SK-N-SH treated with all-trans-retinoic acid at 6 μM for 48 hours (cell line): ENCODE measurements at regions not wholly inside any gene's neighbourhood (a gene's known extent, or its start where the extent isn't known, plus 50 kb on each side); places are given as distances from the start of the nearest gene placed in this dataset.

Experiments
- ATAC-seq: fragments of 200-7000 bp; cut with Tn5 transposase; 3 replicates; pipeline ENCODE4 v1.9.1; 2020; ENCODE audit warnings: mild to moderate bottlenecking, moderate library complexity
- ARNTL ChIP-seq: fragments of 450-650 bp; formaldehyde crosslinking; IDR thresholded peaks from 2 replicates; pipeline ENCODE4 v1.5.0; 2020; ENCODE audit warnings: low read depth, mild to moderate bottlenecking, moderate library complexity, borderline replicate concordance
- BACH2 ChIP-seq: fragments of 250-450 bp; sonication (Bioruptor Pico); IDR thresholded peaks from 2 replicates; pipeline ENCODE4 v1.9.0; 2021; ENCODE audit warnings: mild to moderate bottlenecking, borderline replicate concordance
- CSDC2 ChIP-seq: fragments of 250-450 bp; sonication (Bioruptor Pico); IDR thresholded peaks from 2 replicates; pipeline ENCODE4 v1.5.0; 2020; ENCODE audit warnings: mild to moderate bottlenecking, moderate library complexity
- GLIS3 ChIP-seq: fragments of 250-450 bp; sonication (Bioruptor Pico); IDR thresholded peaks from 2 replicates; pipeline ENCODE4 v1.5.0; 2020; ENCODE audit warnings: mild to moderate bottlenecking, moderate library complexity
- ISL1 ChIP-seq: fragments of 250-450 bp; sonication (Bioruptor Pico); IDR thresholded peaks from 2 replicates; pipeline ENCODE4 v2.1.2; 2022; ENCODE audit warnings: mild to moderate bottlenecking, moderate library complexity
- RARB ChIP-seq: fragments of 250-450 bp; sonication (Bioruptor Pico); IDR thresholded peaks from 2 replicates; pipeline ENCODE4 v1.8.0; 2021; ENCODE audit warnings: mild to moderate bottlenecking, moderate library complexity
- SNAI2 ChIP-seq: fragments of 250-450 bp; sonication (Bioruptor Pico); IDR thresholded peaks from 2 replicates; pipeline ENCODE4 v1.5.0; 2020; ENCODE audit warnings: mild to moderate bottlenecking, moderate library complexity
- TCF4 ChIP-seq: fragments of 250-450 bp; sonication (Bioruptor Pico); IDR thresholded peaks from 2 replicates; pipeline ENCODE4 v1.8.0; 2021; ENCODE audit warnings: mild to moderate bottlenecking, moderate library complexity, borderline replicate concordance
- TOX ChIP-seq: fragments of 250-450 bp; sonication (Bioruptor Pico); IDR thresholded peaks from 2 replicates; pipeline ENCODE4 v1.8.0; 2021; ENCODE audit warnings: mild to moderate bottlenecking, moderate library complexity, borderline replicate concordance
- ZFP3 ChIP-seq: fragments of 250-450 bp; sonication (Bioruptor Pico); IDR thresholded peaks from 2 replicates; pipeline ENCODE4 v1.5.0; 2020; ENCODE audit warnings: mild to moderate bottlenecking, moderate library complexity
- ZFP30 ChIP-seq: fragments of 450-650 bp; formaldehyde crosslinking; IDR thresholded peaks from 2 replicates; pipeline ENCODE4 v1.5.0; 2022; ENCODE audit warnings: mild to moderate bottlenecking, moderate library complexity
- ZNF565 ChIP-seq: fragments of 450-650 bp; formaldehyde crosslinking; conservative IDR thresholded peaks from 2 replicates; pipeline ENCODE4 v1.5.0; 2020; ENCODE audit warnings: low read depth, mild to moderate bottlenecking, moderate library complexity
- ZNF70 ChIP-seq: fragments of 450-650 bp; formaldehyde crosslinking; IDR thresholded peaks from 2 replicates; pipeline ENCODE4 v1.5.0; 2020; ENCODE audit warnings: mild to moderate bottlenecking, moderate library complexity
- TF ChIP-seq, protein P1 (sequence below): fragments of 250-450 bp; sonication (Bioruptor Pico); IDR thresholded peaks from 2 replicates; pipeline ENCODE4 v1.5.0; 2020; ENCODE audit warnings: mild to moderate bottlenecking, moderate library complexity
- TF ChIP-seq, protein P2 (sequence below): fragments of 250-450 bp; sonication (Bioruptor Pico); IDR thresholded peaks from 2 replicates; pipeline ENCODE4 v1.8.0; 2020; ENCODE audit warnings: mild to moderate bottlenecking, moderate library complexity, borderline replicate concordance
- TF ChIP-seq, protein P3 (sequence below): fragments of 250-450 bp; sonication (Bioruptor Pico); IDR thresholded peaks from 2 replicates; pipeline ENCODE4 v1.5.1; 2021; ENCODE audit warnings: mild to moderate bottlenecking, moderate library complexity
- TF ChIP-seq, protein P4 (sequence below): fragments of 250-450 bp; sonication (Bioruptor Pico); IDR thresholded peaks from 2 replicates; pipeline ENCODE4 v1.5.1; 2020; ENCODE audit warnings: low read depth, mild to moderate bottlenecking, moderate library complexity
- TF ChIP-seq, protein P5 (sequence below): fragments of 250-450 bp; sonication (Bioruptor Pico); IDR thresholded peaks from 2 replicates; pipeline ENCODE4 v1.8.0; 2021; ENCODE audit warnings: low read depth, mild to moderate bottlenecking, moderate library complexity, borderline replicate concordance

DNA sequence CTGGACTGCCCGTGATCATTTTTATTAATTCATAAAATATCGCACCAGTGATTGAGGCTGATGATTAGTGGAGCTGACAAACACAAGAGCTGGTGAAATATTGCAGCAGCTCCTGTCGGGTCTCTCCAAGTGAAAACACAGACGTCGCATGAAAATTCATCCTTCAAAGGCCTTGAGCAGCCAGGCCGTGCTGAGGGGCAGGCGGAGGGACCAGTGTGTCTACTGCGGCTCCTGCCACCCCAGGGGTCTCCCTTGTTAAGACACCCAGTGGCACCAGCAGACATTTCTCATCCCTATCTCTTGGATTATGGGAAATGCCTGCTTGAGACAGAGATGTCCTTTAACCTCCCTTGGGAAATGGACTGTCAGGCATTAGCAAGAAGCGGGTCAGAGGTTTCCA, 289.4 kb upstream of the TLE3 start (continued):
- TF ChIP-seq, protein P1, sequence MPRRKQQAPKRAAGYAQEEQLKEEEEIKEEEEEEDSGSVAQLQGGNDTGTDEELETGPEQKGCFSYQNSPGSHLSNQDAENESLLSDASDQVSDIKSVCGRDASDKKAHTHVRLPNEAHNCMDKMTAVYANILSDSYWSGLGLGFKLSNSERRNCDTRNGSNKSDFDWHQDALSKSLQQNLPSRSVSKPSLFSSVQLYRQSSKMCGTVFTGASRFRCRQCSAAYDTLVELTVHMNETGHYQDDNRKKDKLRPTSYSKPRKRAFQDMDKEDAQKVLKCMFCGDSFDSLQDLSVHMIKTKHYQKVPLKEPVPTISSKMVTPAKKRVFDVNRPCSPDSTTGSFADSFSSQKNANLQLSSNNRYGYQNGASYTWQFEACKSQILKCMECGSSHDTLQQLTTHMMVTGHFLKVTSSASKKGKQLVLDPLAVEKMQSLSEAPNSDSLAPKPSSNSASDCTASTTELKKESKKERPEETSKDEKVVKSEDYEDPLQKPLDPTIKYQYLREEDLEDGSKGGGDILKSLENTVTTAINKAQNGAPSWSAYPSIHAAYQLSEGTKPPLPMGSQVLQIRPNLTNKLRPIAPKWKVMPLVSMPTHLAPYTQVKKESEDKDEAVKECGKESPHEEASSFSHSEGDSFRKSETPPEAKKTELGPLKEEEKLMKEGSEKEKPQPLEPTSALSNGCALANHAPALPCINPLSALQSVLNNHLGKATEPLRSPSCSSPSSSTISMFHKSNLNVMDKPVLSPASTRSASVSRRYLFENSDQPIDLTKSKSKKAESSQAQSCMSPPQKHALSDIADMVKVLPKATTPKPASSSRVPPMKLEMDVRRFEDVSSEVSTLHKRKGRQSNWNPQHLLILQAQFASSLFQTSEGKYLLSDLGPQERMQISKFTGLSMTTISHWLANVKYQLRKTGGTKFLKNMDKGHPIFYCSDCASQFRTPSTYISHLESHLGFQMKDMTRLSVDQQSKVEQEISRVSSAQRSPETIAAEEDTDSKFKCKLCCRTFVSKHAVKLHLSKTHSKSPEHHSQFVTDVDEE: no peak
- TF ChIP-seq ZNF565 (CRISPR knock-in tag): no peak
- TF ChIP-seq RARB (CRISPR knock-in tag): no peak
- no peak for TF ChIP-seq ZNF70 (CRISPR knock-in tag)

DNA sequence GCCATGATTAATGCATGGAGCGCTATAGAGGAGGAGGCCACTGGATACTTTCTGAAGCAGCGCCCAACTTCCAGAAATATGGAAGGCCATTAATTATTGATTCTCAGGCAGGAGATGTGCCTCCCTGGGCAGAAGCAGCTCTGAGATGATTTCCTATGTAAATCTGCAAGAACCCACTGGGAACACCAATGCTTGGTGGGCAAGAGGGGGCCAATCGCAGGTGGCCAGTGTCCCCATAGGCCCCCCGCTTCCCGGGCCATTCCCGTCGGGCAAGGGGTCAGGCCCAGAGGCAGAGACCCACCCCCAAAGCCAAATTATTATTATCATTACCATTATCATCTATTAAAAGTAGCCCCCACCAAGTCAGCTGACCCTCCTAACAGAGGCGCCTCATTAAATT, 288.0 kb upstream of the TLE3 start:
- TF ChIP-seq, protein P2, sequence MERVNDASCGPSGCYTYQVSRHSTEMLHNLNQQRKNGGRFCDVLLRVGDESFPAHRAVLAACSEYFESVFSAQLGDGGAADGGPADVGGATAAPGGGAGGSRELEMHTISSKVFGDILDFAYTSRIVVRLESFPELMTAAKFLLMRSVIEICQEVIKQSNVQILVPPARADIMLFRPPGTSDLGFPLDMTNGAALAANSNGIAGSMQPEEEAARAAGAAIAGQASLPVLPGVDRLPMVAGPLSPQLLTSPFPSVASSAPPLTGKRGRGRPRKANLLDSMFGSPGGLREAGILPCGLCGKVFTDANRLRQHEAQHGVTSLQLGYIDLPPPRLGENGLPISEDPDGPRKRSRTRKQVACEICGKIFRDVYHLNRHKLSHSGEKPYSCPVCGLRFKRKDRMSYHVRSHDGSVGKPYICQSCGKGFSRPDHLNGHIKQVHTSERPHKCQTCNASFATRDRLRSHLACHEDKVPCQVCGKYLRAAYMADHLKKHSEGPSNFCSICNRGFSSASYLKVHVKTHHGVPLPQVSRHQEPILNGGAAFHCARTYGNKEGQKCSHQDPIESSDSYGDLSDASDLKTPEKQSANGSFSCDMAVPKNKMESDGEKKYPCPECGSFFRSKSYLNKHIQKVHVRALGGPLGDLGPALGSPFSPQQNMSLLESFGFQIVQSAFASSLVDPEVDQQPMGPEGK (CRISPR knock-in tag): no peak
- TF ChIP-seq, protein P3, sequence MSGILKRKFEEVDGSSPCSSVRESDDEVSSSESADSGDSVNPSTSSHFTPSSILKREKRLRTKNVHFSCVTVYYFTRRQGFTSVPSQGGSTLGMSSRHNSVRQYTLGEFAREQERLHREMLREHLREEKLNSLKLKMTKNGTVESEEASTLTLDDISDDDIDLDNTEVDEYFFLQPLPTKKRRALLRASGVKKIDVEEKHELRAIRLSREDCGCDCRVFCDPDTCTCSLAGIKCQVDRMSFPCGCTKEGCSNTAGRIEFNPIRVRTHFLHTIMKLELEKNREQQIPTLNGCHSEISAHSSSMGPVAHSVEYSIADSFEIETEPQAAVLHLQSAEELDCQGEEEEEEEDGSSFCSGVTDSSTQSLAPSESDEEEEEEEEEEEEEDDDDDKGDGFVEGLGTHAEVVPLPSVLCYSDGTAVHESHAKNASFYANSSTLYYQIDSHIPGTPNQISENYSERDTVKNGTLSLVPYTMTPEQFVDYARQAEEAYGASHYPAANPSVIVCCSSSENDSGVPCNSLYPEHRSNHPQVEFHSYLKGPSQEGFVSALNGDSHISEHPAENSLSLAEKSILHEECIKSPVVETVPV (CRISPR knock-in tag): no peak
- no peak for TF ChIP-seq ZNF70 (CRISPR knock-in tag)
- no peak for TF ChIP-seq SNAI2 (CRISPR knock-in tag)
- TF ChIP-seq BACH2 (CRISPR knock-in tag): no peak
- TF ChIP-seq, protein P4, sequence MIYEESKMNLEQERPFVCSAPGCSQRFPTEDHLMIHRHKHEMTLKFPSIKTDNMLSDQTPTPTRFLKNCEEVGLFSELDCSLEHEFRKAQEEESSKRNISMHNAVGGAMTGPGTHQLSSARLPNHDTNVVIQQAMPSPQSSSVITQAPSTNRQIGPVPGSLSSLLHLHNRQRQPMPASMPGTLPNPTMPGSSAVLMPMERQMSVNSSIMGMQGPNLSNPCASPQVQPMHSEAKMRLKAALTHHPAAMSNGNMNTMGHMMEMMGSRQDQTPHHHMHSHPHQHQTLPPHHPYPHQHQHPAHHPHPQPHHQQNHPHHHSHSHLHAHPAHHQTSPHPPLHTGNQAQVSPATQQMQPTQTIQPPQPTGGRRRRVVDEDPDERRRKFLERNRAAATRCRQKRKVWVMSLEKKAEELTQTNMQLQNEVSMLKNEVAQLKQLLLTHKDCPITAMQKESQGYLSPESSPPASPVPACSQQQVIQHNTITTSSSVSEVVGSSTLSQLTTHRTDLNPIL: no peak
- TF ChIP-seq RARB (CRISPR knock-in tag): no peak
- TF ChIP-seq ZFP30: no peak
- TF ChIP-seq, protein P1: no peak
- TF ChIP-seq, protein P5, sequence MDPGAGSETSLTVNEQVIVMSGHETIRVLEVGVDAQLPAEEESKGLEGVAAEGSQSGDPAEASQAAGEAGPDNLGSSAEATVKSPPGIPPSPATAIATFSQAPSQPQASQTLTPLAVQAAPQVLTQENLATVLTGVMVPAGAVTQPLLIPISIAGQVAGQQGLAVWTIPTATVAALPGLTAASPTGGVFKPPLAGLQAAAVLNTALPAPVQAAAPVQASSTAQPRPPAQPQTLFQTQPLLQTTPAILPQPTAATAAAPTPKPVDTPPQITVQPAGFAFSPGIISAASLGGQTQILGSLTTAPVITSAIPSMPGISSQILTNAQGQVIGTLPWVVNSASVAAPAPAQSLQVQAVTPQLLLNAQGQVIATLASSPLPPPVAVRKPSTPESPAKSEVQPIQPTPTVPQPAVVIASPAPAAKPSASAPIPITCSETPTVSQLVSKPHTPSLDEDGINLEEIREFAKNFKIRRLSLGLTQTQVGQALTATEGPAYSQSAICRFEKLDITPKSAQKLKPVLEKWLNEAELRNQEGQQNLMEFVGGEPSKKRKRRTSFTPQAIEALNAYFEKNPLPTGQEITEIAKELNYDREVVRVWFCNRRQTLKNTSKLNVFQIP (CRISPR knock-in tag): no peak
- no peak for TF ChIP-seq TOX (CRISPR knock-in tag)
- no peak for TF ChIP-seq GLIS3 (CRISPR knock-in tag)
- no peak for TF ChIP-seq ZFP3 (CRISPR knock-in tag)
- no peak for TF ChIP-seq TCF4 (CRISPR knock-in tag)
- TF ChIP-seq CSDC2 (CRISPR knock-in tag): no peak
- TF ChIP-seq ISL1: no peak
- no peak for TF ChIP-seq ZNF565 (CRISPR knock-in tag)
- no peak for TF ChIP-seq ARNTL (CRISPR knock-in tag)
- TF ChIP-seq, all 23 proteins: peak for 0
- ATAC-seq: no peak

DNA sequence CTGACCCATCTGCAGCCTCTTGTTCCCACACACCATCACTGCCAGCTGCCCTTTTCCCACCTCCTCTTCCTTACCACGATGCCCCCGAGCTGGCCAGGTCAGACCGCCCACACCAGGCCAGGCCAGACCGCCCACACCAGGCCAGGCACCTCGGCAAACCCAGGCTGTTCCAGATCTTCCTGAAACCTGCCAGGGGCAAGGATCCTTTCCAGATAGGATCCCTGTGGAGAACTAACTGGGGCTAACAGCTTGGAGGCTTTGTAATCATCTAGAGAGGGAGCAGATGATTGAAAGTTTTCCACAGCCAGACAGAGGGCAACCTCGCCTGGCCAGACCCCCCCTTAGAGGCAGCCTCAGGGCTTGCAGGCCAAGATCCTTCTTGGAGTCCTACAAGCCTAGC, 287.3 kb upstream of the TLE3 start:
- peak; percentile 67; the same call in 1 of the 2 replicates for TF ChIP-seq TCF4 (CRISPR knock-in tag)
- TF ChIP-seq, protein P1: peak; percentile 68; the same call in 1 of the 2 replicates
- no peak; the same call in 1 of the 2 replicates for TF ChIP-seq ZFP3 (CRISPR knock-in tag)
- peak; percentile 22; the same call in 1 of the 3 replicates for ATAC-seq
